ENCODE measurements at regions not wholly inside any gene's neighbourhood (a gene's known extent, or its start where the extent isn't known, plus 50 kb on each side); places are given as distances from the start of the nearest gene placed in this dataset.

- TF ChIP-seq, protein P1, sequence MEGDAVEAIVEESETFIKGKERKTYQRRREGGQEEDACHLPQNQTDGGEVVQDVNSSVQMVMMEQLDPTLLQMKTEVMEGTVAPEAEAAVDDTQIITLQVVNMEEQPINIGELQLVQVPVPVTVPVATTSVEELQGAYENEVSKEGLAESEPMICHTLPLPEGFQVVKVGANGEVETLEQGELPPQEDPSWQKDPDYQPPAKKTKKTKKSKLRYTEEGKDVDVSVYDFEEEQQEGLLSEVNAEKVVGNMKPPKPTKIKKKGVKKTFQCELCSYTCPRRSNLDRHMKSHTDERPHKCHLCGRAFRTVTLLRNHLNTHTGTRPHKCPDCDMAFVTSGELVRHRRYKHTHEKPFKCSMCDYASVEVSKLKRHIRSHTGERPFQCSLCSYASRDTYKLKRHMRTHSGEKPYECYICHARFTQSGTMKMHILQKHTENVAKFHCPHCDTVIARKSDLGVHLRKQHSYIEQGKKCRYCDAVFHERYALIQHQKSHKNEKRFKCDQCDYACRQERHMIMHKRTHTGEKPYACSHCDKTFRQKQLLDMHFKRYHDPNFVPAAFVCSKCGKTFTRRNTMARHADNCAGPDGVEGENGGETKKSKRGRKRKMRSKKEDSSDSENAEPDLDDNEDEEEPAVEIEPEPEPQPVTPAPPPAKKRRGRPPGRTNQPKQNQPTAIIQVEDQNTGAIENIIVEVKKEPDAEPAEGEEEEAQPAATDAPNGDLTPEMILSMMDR (IDR thresholded peaks at IDR 0.05; ENCODE audit: low read depth, low read length) = no peak
- TF ChIP-seq EZH2phosphoT487 (IDR thresholded peaks at IDR 0.05; ENCODE audit: low read depth) = no peak
Measured at GRCh38 chr3:153958635-153959595, 162.3 kb upstream of the ARHGEF26 start.
